ENCODE measurements at regions not wholly inside any gene's neighbourhood (a gene's known extent, or its start where the extent isn't known, plus 50 kb on each side); places are given as distances from the start of the nearest gene placed in this dataset.

DNA sequence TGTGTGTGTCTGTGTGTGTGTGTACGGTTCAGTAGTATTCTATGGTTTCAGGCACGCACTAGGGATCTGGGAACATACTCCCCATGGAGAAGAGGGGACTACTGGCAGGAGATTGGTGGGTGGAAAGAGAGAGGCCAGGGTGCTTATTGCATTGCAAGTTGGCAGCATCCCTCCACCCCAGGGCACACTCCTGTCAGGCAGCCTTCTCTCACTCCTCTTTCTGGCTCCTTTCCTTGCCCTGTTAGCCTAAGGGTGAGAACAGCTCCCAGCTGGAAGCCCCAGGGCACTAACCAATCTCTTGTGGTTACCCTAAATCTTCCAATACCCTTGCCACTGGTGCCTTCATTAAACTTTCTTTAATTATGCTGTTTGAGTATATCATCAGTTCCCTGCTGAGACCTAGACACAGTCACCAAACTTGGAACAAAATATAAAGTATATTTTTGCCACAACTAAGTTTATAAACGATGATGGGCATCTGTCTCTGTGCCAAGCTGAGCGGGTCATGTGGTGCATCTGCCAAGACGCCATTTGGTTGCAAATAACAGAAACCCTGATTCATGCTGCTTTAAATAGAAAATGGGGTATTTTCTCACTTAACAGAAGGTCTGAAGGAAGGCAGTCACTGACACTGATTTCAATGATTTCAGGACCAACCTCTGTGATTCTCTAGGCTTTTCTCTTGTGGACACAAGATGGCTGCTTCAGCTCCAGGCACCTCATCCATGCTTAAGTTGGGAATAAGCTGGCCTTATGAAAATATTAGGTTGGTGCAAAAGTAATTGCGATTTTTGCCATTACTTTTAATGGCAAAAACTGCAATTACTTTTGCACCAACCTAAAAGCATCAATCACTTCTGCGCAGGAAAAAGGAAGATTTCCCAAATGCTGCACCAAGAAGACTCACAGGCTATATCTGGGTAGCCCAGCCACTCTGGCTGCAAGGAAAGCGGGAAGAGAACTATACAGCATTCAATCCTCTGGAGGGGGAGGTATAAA, 476.9 kb upstream of the PROK2 start:
- DNase-seq (ENCODE audit: low read depth): no peak

DNA sequence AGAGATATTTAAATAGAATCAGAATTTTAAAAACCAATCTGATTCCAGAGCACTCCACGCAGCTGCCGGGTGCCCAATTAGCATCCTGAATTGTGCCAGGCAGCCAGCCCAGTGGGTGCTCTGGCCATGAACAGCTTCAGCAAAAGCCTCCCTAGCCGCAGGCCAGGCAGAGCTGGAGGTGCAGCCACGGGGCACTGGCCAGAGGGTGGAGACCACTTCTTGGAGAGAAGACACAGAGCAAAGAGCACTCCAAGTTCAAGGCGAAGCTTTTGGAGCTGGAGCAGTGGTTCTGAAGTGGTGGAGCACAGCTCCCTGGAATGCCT, 475.6 kb upstream of the PROK2 start:
- DNase-seq (ENCODE audit: low read depth): no peak

DNA sequence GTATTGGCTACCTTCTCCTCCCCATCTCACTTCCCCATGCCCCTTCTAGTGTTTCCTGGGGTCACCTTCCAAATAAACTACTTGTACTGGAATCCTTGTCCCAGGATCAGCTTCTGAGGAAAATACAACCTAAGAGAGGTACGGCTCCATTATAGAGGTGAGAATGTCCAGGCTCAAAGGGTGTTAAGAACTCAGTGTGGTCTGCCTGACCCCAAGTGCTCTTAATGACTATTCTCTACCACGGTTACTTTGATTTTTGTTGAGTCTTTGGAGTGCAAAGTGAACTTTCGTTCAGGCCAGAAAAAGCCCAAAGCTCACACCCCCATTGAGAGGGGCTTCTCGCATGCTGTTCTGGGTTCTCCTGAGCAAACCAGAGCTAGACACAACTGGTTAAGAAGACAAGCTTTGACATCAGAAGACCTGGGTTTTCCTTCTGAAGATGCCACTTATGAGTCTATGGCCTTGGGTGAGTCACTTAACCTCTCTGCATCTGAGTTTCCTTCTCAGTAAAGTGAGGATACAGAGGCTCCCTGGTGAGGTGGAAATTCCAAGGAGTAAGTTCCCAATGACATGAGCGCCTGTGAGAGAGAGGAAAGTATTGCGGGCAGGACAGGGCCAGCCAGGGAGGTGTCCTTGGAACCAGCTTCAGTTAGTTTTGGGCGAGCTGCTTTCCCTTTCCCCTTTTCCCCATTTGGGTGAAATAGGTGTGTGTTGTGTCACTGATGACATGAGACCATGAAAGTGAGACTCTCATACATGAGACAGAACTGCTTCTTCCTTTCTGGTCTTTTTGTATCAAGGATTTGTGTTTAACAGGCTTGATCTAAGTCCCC, 475.0 kb upstream of the PROK2 start:
- no peak for DNase-seq (ENCODE audit: low read depth)

DNA sequence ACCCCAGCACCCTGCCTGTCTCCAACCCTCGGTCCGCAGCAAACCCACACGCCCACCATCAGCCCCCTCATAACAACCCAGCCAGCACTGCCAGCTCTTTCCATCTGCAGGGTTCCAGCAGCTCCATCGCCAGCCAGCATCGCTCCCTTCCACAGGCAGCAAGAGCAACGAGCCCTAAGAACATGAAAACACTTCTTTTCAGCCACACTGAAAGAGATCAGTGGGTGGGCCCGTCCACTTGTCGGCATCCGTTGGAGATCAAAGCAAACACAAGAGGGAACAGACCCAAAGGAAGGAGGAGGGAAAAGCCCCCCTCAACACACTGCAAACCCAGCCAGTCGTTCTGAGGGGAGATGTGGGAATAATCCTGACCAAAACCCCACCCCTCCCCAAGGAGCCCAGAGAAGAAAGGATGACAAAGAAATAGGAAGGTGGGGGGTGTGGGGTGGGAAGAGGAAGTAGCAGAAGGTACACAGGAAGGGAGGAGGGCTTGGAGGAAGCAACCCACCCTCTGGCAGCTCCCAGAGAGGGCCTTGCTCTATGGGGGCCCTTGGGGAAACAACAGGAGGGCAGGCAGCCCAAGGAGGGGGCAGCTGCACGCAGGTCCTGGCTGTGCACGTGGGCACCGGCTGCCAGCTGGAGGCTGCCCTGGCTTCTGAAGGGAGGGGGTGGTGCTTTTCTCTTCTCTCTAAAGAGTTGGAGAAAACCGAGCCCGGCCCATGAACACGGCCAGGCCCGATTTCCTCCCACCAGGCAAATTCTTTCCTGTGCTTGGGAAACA, 473.6 kb upstream of the PROK2 start:
- DNase-seq (ENCODE audit: low read depth): no peak

DNA sequence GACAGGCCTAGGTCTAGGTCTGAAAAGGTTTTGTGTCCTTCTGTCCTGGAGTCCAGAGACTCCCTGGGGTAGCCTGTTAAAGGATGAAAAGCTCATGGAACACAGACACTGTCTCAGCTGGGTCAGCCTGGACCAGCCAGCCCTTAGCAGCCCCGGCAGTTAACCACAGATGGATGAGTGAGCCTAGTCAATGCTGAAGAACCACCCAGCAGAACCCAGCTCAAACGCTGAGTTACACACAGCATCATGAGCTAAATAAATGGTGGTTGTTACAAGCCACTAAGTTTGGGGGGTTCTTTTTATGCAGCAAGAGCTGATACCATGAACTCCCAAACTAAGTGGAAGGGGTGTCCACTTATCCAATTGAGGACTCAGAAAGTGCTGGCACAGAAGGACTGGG, 472.8 kb upstream of the PROK2 start:
- no peak for DNase-seq (ENCODE audit: low read depth)

DNA sequence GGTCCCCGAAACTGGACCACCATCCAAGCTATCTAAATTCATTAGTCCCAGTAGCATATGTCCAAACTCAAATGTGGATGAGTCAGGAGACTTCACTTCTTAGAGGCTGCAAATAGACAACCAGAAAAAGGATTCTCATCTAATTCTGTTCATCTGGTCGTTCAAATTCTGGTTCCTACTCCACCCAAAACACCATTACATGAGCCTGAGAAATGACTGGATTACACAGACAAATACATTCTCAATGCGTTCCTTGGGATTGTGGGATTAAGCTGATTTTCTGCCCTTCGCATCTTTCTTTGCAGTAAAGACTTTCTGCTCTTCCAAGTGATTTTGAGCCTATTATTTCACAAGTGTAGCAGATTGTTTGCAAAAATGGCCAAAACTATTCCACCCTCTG, 472.3 kb upstream of the PROK2 start:
- DNase-seq (ENCODE audit: low read depth): no peak

DNA sequence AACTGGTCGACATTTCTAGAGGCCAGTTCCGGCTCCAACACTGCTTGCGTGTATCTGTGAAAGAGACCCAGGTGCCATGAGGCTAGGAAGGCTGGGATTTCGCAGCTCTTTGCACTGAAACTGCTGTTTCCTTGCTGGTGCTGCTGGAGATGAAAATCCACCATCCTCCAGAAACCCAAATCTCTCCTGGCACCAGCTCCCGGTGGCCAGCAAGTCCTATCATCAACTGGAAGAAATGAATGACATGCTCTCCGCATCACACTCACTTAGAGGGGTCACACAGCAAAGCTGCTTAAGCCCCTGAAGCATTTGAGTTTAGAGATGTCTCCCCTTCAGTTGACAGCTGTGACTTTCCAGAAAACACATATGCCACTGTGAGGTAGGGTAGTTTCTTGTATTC, 471.8 kb upstream of the PROK2 start:
- DNase-seq (ENCODE audit: low read depth): no peak

DNA sequence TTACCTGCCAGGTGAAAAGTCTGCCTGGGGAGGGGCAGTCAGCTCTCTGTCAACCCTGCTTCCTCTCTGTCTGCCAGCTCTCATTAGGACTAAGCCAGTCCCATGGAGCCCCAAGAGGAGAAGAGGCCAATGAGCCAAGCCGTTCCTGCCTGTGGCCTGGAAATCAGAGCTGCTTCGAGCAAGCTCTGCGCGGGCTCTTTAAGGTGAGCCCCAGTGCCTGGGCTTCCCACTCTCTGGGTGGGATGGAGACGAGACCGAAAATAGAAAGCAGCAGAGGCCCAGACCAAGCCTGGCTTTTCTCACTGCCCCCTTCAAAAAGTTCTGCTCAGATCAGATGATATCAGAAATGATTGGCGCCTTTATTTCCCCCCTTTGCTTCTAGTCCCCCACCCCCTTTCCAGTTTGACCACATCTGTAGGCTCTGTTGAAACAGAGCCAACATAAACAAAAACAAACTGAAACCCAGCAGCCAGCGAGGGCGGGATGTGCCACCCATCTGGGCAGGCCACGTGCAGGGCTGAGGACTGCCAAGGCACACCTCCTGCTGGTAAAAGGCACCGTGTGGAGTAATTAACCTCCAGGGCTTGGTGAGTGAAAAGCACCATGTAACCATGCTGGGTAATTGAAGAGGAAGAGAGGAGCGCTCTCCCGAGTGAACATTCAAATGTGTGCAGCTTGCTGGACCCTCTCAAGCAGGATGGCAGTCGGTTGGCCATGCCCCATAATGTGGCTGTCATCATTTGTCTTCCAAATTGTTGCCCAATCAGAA, 471.0 kb upstream of the PROK2 start:
- DNase-seq (ENCODE audit: low read depth): peak; percentile 77

DNA sequence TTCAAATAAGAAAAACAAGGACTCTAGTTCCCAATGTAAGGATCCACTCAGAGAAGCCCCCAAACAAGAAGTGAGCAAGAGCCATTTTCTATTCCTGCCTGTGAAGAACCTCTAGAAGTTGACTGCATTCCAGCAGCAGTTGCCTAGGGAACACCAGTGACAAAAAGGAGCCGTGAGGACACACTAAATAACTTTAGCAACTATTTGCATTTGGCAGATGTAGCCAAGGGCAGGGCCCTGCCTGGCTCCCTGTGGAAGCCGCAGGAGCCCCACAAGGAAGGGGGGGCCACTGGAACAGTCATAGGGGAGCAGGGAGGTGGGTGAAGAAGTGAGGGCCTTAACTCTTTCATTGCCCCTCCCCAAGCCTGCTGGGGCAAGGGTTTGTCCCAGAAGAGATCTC, 470.2 kb upstream of the PROK2 start:
- DNase-seq (ENCODE audit: low read depth): peak; percentile 51

DNA sequence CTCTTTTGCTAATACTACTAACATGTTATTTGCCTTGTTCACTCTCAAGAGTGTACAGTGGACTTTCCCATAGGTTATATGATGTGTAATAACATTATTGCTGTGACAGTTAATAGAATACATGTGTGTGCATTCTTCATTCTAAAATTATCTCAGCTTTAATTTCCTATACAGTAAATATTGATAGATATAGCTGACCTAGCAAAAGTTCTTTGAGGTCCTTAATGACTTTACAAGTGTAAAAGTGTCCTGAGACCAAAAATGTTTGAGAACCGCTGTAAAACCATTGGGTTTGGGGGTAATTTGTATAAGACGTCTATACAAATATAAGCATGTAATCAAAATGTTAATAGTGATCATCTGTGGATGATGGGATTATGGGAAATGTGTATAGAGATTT, 469.5 kb upstream of the PROK2 start:
- no peak for DNase-seq (ENCODE audit: low read depth)

DNA sequence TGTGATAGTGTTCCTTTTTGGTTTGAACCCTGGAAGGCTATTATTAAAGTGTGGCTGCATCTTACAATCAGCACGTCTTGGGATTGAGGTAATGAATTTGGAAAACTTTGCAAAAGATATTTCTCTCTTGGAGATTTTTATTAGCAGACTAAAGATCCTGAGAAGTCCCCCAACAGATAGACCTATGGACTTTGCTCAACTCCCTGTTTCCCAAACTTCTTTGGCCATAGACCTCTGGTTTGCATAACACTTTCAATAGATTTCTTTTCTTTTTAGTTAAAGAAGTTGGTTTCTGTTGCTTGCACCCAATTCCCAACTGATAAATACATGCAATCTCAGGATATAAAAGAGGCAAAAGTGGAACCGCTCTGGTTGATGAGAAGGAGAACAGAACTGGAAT, 465.8 kb upstream of the PROK2 start:
- DNase-seq (ENCODE audit: low read depth): no peak

DNA sequence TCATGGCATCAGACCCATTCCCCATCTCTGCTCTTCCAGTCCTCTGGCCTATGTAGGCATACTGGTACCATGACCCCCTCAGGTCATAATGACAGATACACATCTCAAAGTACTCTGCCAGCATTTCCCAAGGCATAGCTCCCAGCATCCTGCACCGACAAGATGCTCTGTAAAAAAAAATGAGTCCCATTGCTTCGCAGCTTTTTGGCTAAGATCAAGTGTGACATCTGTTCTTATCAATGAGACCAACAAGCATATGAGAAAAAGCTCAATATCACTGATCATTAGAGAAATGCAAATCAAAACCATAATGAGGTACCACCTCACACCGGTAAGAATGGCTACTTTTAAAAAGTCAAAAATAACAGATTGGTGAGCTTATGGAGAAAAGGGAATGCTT, 463.9 kb upstream of the PROK2 start:
- no peak for DNase-seq (ENCODE audit: low read depth)

DNA sequence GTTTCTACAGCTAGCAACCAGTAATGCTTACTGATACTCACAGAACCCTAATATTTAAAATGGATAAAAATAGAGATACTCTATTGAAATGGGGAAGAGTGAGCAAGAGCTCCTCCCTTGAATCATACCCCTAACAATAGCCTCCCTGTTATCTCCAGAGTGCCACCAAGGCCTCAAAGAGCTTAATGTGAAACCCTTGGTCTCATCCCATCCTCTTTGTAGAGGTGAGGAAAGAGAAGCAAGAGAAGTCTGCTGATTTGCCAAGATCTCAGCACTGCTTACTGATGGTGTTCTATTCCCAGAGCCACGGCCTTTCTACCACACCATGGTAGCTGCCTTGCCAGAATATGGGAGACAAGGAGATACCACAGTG, 463.4 kb upstream of the PROK2 start:
- no peak for DNase-seq (ENCODE audit: low read depth)

DNA sequence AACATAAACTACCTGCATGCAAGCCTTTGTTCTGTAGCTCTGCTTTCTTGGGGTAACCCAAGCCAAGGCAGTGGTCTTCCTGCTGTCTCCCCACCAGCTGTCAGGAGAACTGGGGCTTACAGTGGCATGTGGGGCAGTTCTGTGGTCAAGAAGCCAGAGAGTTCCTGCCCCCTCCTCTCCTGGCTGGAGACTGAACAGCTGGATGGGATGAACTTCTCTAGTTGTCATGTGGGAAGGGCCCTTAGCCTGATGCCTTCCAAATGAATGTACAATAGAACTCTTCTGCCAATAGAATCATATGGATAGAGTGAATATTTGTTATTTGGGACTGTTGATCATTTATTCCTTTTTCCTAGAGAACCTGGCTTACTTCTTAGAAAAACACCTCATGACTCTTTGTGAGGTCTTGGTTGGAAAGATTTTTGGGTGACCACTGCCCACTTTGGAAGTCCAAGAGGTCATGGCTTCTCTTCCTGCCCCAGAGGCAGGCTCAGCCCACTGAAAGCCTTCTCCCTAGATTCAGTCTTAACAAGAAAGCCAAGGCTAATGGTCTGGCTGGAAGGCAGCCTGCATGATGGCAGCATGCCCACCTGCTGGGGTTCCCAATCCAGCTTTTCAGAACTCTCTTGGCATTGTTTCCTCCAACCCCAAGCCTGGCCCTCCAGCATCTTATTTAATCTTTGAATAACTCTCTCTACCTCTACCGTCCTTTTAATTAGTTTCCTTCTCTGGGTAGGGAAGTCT, 462.9 kb upstream of the PROK2 start:
- no peak for DNase-seq (ENCODE audit: low read depth)

DNA sequence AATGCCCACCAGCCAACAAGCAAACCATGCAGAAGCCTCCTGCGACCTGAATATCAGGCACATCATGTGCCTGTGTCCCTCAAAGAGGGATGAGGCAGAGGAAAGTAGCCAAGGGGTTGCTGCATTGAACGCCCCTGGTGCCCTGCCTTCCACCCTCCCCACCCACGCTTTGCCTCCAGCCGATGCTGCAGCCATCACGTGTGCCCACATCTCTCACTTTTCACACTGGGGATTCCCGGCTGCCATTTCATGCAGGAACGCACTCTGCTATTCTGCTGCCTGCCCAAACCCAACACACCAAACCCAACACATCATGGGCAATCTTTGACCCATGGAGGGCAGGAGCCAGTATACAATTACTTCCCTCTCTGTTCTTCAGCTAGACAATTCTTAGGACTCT, 462.2 kb upstream of the PROK2 start:
- no peak for DNase-seq (ENCODE audit: low read depth)

DNA sequence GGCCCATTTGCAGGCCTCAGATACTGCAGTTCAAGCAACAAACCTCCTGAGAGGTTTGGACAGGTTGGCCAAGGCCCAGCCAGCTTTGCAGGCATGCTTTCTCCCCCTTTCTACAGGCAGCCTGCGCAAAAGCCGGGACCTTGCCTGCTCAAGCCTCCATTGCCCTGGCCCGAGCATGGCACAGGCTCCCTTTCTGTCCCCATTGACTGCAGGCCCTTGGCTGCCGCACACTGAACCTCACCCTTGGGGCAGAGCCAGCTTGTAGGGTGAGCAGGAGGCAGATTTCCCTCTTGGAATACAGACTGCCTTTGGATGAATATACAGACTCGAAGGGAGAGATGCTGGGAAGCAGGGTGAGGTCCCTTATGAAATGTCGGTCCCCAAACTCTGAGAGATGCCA, 461.7 kb upstream of the PROK2 start:
- DNase-seq (ENCODE audit: low read depth): no peak

DNA sequence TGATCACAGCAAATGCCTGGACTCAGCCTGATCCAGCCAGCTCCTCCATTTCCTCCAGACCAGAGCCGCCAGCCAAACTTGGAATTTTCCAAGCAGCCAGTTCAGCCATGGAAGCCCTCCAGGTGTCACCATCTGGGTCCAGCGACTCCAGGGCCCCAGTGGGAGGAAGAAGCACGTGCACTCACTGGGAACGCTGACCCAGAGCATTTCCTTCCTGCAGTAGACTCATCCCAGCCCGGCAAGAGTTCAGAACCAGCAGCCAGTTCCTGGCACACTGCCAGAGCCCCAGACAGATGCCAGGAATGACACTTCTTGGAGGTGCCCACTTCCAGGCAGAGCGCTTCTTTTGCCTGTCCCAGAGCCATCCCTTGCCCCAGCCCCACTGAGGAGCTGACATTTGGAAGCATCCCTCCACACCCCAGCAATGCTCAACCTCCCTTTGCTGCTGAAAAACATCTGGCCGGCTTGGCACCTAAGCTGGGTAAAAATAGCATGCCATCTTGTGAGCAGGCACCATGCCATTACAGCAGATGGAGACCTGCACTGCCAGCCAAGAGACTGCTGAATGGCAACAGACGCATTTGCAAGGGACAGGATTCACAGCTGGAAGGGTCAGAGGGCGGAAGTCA, 460.3 kb upstream of the PROK2 start:
- no peak for DNase-seq (ENCODE audit: low read depth)

DNA sequence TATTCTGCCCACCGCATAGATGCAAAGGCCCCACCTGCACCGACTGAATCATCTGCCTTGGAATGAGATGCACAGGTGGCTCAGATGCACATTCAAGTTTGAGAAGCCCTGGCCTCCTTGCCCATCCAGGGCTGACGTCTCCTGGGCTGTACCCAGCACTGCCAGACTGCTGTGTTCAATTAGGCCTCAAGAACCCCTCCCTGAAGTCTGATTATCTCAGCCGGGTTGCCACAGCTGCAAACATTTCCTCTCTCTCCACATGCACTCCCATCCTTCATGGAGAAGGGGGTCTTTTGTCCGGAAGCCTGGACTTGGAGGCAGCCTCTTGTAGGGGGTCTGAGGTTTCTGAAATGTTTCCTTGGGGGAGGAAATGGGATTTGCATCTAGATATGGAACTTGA, 459.4 kb upstream of the PROK2 start:
- DNase-seq (ENCODE audit: low read depth): no peak

DNA sequence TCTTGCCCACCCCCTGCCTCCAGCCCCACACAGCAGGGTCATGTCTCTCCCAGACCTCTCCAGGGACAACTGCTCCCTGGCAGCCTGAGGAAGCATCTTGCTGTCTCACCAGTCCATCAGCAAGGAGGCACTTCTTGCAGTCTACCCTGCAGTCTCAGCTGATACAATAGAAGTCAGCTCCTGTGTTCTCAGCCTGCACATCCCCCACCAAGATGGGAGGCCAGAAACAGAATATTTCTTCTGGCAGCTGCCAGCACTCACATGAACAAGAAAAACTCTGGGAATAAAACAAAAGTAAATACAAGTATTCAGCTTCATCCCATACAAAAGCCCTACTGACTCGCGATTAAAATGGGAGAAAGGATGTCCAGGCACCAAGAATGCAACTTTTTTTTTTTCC, 457.4 kb upstream of the PROK2 start:
- DNase-seq (ENCODE audit: low read depth): no peak

DNA sequence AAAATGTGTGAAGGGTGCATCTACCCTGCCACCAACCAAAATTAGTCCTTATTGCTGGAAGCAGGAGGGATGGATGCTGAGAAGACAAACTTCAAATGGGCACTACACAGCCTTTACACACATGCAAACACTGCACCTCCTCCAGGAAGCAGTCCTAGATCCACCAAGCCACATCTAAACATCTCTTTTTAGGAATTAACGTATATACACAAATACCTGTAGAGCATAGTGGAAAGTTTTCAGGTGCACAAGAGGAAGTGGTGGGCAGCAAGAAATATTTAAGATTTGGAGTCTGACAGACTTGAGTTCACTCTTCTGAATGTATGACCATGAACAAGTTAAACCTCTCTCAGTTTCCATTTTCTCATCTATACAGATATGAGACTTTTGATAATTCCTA, 456.6 kb upstream of the PROK2 start:
- no peak for DNase-seq (ENCODE audit: low read depth)

Data from renal cortical epithelial cell (primary cell).